ENCODE measurements at regions not wholly inside any gene's neighbourhood (a gene's known extent, or its start where the extent isn't known, plus 50 kb on each side); places are given as distances from the start of the nearest gene placed in this dataset.

DNA sequence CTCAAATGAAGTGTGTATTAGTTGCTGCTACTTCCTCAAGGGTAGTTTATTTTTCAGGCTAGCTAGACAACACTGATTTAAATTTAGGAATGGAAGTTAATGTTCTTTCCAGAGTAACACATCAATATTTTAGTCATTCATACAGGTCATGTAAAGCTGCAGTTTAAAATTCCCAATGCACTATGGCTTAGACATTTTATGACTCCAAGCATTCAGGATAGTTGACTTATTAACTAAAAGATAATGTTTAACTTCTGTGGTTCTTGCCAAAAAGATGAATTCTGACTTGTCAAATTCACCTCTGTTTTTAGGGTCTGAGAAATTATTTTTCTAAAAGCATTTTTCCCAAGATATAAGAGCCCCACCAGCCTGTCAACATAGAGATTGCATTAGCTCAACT lies 131.9 kb downstream of the TFPI2 start:
- H4K91ac ChIP-seq (ENCODE audit: insufficient read depth, low read depth, low read length), result no peak overlapping the region
- H2AK9ac ChIP-seq (replicated peaks; ENCODE audit: low read depth, low read length, poor library complexity), result no peak overlapping the region
- no peak overlapping the region for H3K4me2 ChIP-seq (ENCODE audit: low read depth, low read length)
- H3K36me3 ChIP-seq (ENCODE audit: control insufficient read depth, insufficient read depth, low read length), result no peaks in the 10 kb centered on the region
- no peak overlapping the region for H3K4me3 ChIP-seq (ENCODE audit: insufficient read depth, low read depth, low read length)
- no TSS peak for BruUV-seq (replicated peaks)
- DNase-seq, result no peak
- H3K27me3 ChIP-seq (ENCODE audit: control insufficient read depth, insufficient read depth, low read length), result no peaks in the 10 kb centered on the region
- no peak overlapping the region for H3K18ac ChIP-seq (ENCODE audit: low read depth, low read length)
- H2BK15ac ChIP-seq (ENCODE audit: low read depth, low read length), result no peak overlapping the region
- dilution Hi-C loops (cut with HindIII; ENCODE audit: low sequenced_read_pairs, unreplicated experiment) (no loop called here), in situ Hi-C loops (cut with MboI; ENCODE audit: low sequenced_read_pairs) (no loop called here), intact Hi-C loops (cut with micrococcal nuclease) (no loop called here)
- no peak overlapping the region for H2BK20ac ChIP-seq (ENCODE audit: low read depth, low read length)
- H3K9me1 ChIP-seq (ENCODE audit: insufficient read depth, low read length), result no peaks in the 10 kb centered on the region
- H2BK5ac ChIP-seq (ENCODE audit: low read depth, low read length, poor library complexity, severe bottlenecking), result no peak overlapping the region
- no peak overlapping the region for H2AK5ac ChIP-seq (ENCODE audit: low read depth, low read length)
- H3K9ac ChIP-seq (ENCODE audit: low read depth, low read length), result no peak overlapping the region
- H4K8ac ChIP-seq (ENCODE audit: low read depth in 2 of 2, low read length in 2 of 2), result no peak overlapping the region
- no peak overlapping the region for H3K23ac ChIP-seq (ENCODE audit: low read depth, low read length)
- no peak overlapping the region for H3K14ac ChIP-seq (replicated peaks; ENCODE audit: low read depth, low read length)
- CTCF ChIA-PET, result no interaction called here
- H3K9me3 ChIP-seq (ENCODE audit: control insufficient read depth, insufficient read depth, low read length), result no peaks in the 10 kb centered on the region
- H3K56ac ChIP-seq (ENCODE audit: extremely low read depth, insufficient read depth, low read length), result no peak overlapping the region
- no peaks in the 10 kb centered on the region for H3K79me1 ChIP-seq (ENCODE audit: low read depth in 1 of 2, low read length in 2 of 2)
- no peak for TF ChIP-seq RFX5 (IDR thresholded peaks at IDR 0.05; ENCODE audit: low read depth, low read length)
- H3K4ac ChIP-seq (ENCODE audit: low read depth, low read length), result no peak overlapping the region
- no peak overlapping the region for H2BK120ac ChIP-seq (ENCODE audit: low read depth, low read length)
- no peaks in the 10 kb centered on the region for H3K4me1 ChIP-seq (ENCODE audit: control insufficient read depth, insufficient read depth, low read length)
- no peak overlapping the region for H3K27ac ChIP-seq (ENCODE audit: insufficient read depth, low read length)
- H4K20me1 ChIP-seq (ENCODE audit: insufficient read depth, low read length), result no peaks in the 10 kb centered on the region
- no peak overlapping the region for H4K5ac ChIP-seq (ENCODE audit: low read depth, low read length)
- ATAC-seq (ENCODE audit: low read depth), result no peak
- POLR2A ChIA-PET (ENCODE audit: unreplicated experiment), result no interaction called here
- H2AFZ ChIP-seq (replicated peaks; ENCODE audit: low read length, poor library complexity), result no peak overlapping the region

Data from IMR-90 (cell line).